ENCODE measurements at regions not wholly inside any gene's neighbourhood (a gene's known extent, or its start where the extent isn't known, plus 50 kb on each side); places are given as distances from the start of the nearest gene placed in this dataset.
A peak's percentile ranks its signal among the peaks of the same experiment; 100 is the strongest.
"Not testable (repeated sequence)": the region's sequence is repeated elsewhere in the genome, so short reads cannot be mapped to it uniquely, and the experiment has no call there.

- no peak for DNase-seq
These were observed 70.0 kb downstream of the MZT1 start for GRCh38 chr13:72657379-72657778.

- no peak for DNase-seq
These were observed 71.1 kb downstream of the MZT1 start for GRCh38 chr13:72656357-72656756.

DNA sequence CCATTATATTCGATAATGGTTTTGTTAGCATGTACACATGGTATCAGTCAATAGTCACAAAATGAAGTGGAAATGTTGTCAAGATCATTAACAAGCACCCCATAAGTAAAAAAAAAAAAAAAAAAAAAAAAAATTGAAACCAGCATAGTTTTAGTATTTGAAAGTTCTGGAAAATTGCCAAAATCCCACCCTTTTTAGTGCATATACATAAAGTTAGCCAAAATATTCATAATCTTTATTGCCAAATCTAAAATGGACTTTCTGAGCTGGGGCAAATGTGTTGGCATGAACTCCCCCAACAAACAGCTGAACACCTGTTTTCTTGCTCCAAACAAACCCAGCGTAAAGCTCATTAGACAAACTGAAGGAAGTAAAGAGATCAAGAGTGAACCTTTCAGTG, 73.9 kb downstream of the MZT1 start:
- DNase-seq: no peak

GRCh38 chr13:72652681-72653080, 74.7 kb downstream of the MZT1 start:
- peak; percentile 71 for DNase-seq

- DNase-seq: no peak
These were observed 76.3 kb downstream of the MZT1 start for GRCh38 chr13:72651144-72651543.

DNA sequence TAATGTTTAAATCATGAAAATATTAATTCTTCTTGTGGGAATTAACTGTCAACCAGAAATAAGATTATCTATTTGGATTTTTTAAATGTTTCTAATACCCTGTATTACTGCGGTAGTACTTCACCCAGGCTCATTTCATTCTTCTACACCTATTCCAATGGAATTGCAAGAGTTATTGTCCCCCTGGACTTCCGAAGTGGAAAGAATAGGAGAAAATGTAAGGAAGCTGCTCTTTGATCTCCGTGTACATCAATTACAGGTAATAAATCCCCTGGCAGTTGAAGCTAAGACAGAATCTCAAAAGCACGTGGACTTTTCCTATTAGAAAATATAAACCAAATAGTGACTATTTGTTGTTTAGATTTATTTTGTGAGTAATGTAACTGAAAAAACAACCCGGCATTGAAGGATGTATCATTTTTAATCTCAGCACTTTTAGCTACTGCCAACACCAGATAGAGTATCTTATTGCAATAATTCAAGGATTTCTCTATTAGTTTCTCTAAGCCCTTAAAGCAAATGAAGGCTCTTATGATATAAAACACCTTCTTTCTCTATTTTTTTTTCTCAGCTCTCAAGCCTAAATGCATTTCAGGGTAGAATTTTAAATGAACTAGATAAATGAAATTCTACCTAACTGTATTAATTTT, 77.3 kb downstream of the MZT1 start:
- no peak for DNase-seq

GRCh38 chr13:72648513-72649065, 78.8 kb downstream of the MZT1 start:
- DNase-seq: peak; percentile 8

GRCh38 chr13:72647422-72647821, 80.0 kb downstream of the MZT1 start:
- no peak for DNase-seq

GRCh38 chr13:72645521-72645920, 81.9 kb downstream of the MZT1 start:
- DNase-seq: no peak

DNA sequence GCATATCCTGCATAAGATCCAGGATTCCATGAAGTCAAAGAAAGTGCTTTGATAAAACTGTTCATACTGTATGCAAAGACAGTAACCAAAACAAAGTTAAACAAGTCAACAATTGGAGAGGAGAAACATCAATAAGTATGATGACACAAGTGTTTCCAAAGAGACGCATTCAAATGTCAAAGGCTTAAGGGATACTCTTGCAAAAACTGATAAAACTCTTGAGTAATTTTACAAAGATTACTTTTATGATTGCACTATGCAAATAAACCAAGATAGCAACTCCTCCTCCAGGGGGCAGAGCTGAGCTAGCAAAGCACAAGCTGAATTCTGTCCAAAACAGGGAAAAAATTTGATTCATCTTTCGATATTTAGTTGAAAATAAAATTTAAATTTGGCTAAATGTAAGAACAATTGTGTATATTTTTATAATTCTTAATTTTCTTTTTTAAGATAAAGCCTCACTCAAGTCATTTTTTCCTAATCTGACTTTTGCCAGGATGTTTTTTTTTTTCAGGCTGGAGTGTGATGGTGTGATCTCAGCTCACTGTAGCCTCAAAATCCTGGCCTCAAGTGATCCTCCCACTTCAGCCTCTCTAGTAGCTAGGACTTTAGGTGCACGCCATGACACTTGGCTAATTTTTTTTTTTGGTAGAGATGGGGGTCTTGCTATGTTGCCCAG, 84.0 kb downstream of the MZT1 start:
- DNase-seq: peak; percentile 75

- DNase-seq: no peak
These were observed 88.1 kb downstream of the MZT1 start for GRCh38 chr13:72639377-72639776.

GRCh38 chr13:72638059-72638815, 89.2 kb downstream of the MZT1 start:
- no peak for DNase-seq

- no peak for DNase-seq
These were observed 89.9 kb downstream of the MZT1 start for GRCh38 chr13:72637561-72637960.

DNA sequence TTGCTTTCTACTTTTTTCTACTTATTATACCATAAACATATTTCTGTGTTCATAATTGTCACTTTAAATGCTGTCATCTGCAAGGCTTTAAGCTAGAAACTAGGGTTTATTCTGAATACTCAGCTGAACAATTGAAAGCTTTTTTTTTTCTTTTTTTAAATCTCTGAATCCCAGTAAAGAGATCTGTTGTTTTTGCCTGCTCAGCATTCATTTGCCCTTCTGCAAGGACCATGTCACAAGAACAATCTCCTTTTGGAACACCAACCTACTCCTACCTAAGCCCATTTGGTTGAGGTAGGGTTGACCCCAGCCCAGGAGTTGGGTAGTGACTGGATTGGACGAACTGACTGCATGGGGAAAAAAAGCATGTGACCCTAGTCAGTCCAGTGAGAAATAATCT, 92.6 kb downstream of the MZT1 start:
- DNase-seq: no peak

GRCh38 chr13:72622546-72622945, 104.9 kb downstream of the MZT1 start:
- no peak for DNase-seq

- DNase-seq: no peak
These were observed 106.6 kb downstream of the MZT1 start for GRCh38 chr13:72620874-72621273.

DNA sequence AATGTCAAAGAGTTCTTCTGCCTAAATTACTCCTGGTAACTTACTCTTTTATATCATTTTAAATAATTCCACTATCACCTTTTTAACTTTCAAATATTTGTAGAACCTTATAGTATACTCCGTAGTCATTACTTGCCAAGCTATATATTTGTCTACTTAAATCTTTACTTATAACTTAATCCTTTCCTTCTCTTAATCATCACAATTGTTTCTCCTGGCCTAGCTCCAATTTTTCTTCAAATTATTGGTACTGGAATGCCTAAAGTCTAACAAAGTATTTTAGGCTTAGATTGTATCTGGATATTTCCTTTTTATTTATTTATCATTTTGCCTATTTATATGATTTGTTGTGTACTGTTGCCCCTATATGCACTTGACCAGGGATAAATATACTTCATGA, 109.5 kb downstream of the MZT1 start:
- no peak for DNase-seq

GRCh38 chr13:72617186-72617585, 110.2 kb downstream of the MZT1 start:
- no peak for DNase-seq

DNA sequence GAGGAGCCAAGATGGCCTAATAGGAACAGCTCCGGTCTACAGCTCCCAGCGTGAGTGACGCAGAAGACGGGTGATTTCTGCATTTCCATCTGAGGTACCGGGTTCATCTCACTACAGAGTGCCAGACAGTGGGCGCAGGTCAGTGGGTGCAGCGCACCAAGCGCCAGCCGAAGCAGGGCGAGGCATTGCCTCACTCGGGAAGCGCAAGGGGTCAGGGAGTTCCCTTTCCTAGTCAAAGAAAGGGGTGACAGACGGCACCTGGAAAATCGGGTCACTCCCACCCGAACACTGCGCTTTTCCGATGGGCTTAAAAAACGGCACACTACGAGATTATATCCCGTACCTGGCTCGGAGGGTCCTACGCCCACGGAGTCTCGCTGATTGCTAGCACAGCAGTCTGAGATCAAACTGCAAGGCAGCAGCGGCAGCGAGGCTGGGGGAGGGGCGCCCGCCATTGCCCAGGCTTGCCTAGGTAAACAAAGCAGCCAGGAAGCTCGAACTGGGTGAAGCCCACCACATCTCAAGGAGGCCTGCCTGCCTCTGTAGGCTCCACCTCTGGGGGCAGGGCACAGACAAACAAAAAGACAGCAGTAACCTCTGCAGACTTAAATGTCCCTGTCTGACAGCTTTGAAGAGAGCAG, 117.1 kb downstream of the MZT1 start:
- DNase-seq: not testable (repeated sequence)

DNA sequence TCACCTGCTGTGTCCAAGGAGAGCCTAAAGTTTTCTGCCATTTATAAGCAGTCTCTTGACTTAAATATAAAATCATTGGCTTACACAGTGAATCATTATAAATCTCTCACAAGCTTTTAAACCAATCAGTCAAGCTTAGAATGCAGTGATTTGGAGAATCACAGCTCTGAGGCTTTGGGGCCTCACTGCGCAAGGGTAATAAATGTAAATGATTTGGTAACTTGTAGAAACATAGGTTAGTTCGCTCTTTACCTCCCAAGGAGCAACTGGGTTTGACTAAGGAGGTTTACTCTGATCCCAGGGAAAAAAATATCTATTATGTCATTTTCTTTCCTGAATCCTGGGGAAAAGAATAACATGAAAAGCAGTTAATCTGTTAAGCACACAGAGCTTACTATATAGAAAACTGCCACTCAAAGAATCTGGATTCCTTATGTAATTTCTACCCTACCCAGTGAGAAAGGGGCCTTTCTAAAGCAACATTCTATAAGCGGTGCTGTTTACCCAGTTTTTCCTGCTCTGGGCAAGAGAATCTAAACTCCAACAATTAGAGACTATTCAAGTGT, 128.2 kb downstream of the MZT1 start:
- no peak for DNase-seq

DNA sequence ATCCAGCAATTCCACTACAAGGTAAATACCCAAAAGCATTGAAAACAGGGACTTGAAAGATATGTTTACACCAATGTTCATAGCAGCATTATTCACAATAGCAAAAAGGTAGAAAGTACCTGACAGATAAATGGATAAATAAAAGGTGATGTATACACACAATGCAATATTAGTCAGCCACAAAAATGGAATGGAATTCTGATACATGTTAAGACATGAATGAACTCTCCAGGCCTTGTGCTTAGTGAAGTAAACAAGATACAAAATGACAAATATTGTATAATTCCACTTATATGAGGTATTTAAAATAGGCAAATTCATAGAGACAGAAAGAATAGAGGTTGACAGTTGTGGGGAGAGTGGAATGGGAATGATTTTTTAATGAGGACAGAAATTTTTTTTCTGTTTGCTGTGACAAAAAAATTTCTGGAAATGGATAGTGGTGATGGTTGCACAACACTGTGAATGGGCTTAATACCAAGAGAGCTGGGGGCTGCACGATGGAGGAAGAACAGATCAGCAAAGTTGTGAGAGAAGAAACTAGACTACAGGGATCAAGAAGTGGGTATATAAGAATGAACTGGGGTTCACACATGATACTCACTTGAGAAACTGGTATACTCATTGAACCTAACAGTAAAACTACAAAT, 137.2 kb downstream of the MZT1 start:
- no peak for DNase-seq

- no peak for DNase-seq
These were observed 140.9 kb downstream of the MZT1 start for GRCh38 chr13:72586518-72586917.
